GM21529 (cell line): ENCODE measurements at regions not wholly inside any gene's neighbourhood (a gene's known extent, or its start where the extent isn't known, plus 50 kb on each side); places are given as distances from the start of the nearest gene placed in this dataset.
"Not testable (repeated sequence)": the region's sequence is repeated elsewhere in the genome, so short reads cannot be mapped to it uniquely, and the experiment has no call there.

Experiments
- ATAC-seq: cut with Tn5 transposase; IDR thresholded peaks from one replicate; pipeline ENCODE4 v1.9.1; 2021; ENCODE audit not compliant: unreplicated experiment

GRCh38 chr4:95898226-95898625 is 58.3 kb downstream of the PDHA2 start:
- ATAC-seq = no peak

GRCh38 chr4:95909211-95909610 is 69.3 kb downstream of the PDHA2 start:
- ATAC-seq = no peak

- ATAC-seq = no peak
These were observed 70.9 kb downstream of the PDHA2 start for GRCh38 chr4:95910749-95911148.

GRCh38 chr4:95921470-95921869 is 81.6 kb downstream of the PDHA2 start:
- ATAC-seq = no peak

- ATAC-seq = no peak
These were observed 89.7 kb downstream of the PDHA2 start for GRCh38 chr4:95929448-95930064.

- ATAC-seq = no peak
These were observed 99.2 kb downstream of the PDHA2 start for GRCh38 chr4:95939141-95939540.

GRCh38 chr4:95949136-95949765 is 109.4 kb downstream of the PDHA2 start:
- ATAC-seq = no peak

GRCh38 chr4:95949808-95950207 is 109.9 kb downstream of the PDHA2 start:
- no peak for ATAC-seq

GRCh38 chr4:95952538-95952937 is 112.6 kb downstream of the PDHA2 start:
- ATAC-seq = not testable (repeated sequence)

- no peak for ATAC-seq
These were observed 116.2 kb downstream of the PDHA2 start for GRCh38 chr4:95956094-95956493.

GRCh38 chr4:95957054-95957453 is 117.2 kb downstream of the PDHA2 start:
- no peak for ATAC-seq

GRCh38 chr4:95957759-95958158 is 117.9 kb downstream of the PDHA2 start:
- no peak for ATAC-seq

GRCh38 chr4:95959182-95959581 is 119.3 kb downstream of the PDHA2 start:
- ATAC-seq = no peak

GRCh38 chr4:95959633-95960032 is 119.7 kb downstream of the PDHA2 start:
- no peak for ATAC-seq

- no peak for ATAC-seq
These were observed 123.6 kb downstream of the PDHA2 start for GRCh38 chr4:95963456-95963855.

- ATAC-seq = no peak
These were observed 140.3 kb downstream of the PDHA2 start for GRCh38 chr4:95979961-95980876.

GRCh38 chr4:95980877-95981360 is 141.0 kb downstream of the PDHA2 start:
- no peak for ATAC-seq

GRCh38 chr4:95981591-95981990 is 141.7 kb downstream of the PDHA2 start:
- no peak for ATAC-seq

- ATAC-seq = no peak
These were observed 142.6 kb downstream of the PDHA2 start for GRCh38 chr4:95982516-95982915.

GRCh38 chr4:95984081-95984480 is 144.2 kb downstream of the PDHA2 start:
- no peak for ATAC-seq

- ATAC-seq = no peak
These were observed 145.2 kb downstream of the PDHA2 start for GRCh38 chr4:95985051-95985450.
